SK-N-SH (cell line): ENCODE measurements at regions not wholly inside any gene's neighbourhood (a gene's known extent, or its start where the extent isn't known, plus 50 kb on each side); places are given as distances from the start of the nearest gene placed in this dataset.

ENCODE experiments used
- CTCF ChIA-PET: fragments of 300-600, 350-600 bp; formaldehyde crosslinking; extraction: SDS; loops from one replicate; lab custom pipeline; 2021; lab: Yijun Ruan, JAX
- POLR2A ChIA-PET: fragments of 350-600 bp; sonication (Branson Sonifier 250); formaldehyde crosslinking; extraction: SDS; loops from one replicate; lab custom pipeline; 2020; ENCODE audit warnings: antibody characterized with exemption, inconsistent platforms; lab: Yijun Ruan, JAX
- DNase-seq: peaks from one replicate; pipeline ENCODE4 v3.0.0; 2012
- H2AFZ ChIP-seq: fragments of 200-600 bp; sonication (generic); 2 replicates; pipeline ENCODE4 v1.8.1; 2016; ENCODE audit warnings: antibody characterized with exemption, mild to moderate bottlenecking, low read depth
- H3F3A ChIP-seq: fragments of 200-600 bp; sonication (generic); replicated peaks from 2 replicates; pipeline ENCODE3; 2016; ENCODE audit warnings: antibody characterized with exemption, mild to moderate bottlenecking; ENCODE audit not compliant: insufficient read depth
- H3K27ac ChIP-seq, 2 experiments: fragments of 200-500 bp in 1 of 2; fragments of 200-600 bp in 1 of 2; sonication (Bioruptor generic) in 1 of 2; sonication (generic), shearing (Covaris generic) in 1 of 2; 2 replicates each; pipeline versions ENCODE4 v1.5.1 to v1.6.1; 2014 to 2016; ENCODE audit warnings: low read depth in 2 of 2, inconsistent platforms in 1 of 2, low read length in 1 of 2, mild to moderate bottlenecking in 1 of 2, mixed read lengths in 1 of 2
- H3K27me3 ChIP-seq: fragments of 200-600 bp; sonication (generic), shearing (Covaris generic); 2 replicates; pipeline ENCODE4 v1.6.1; 2016; ENCODE audit warnings: mixed run types; ENCODE audit not compliant: insufficient read depth
- H3K36me3 ChIP-seq, 2 experiments: fragments of 200-500 bp in 1 of 2; fragments of 200-600 bp in 1 of 2; sonication (Bioruptor generic) in 1 of 2; sonication (generic) in 1 of 2; replicated peaks in 1 of 2; 2 replicates each; pipeline versions ENCODE3 to v1.5.1; 2014 to 2016; ENCODE audit warnings: low read length in 1 of 2, mild to moderate bottlenecking in 1 of 2; ENCODE audit not compliant: insufficient read depth in 2 of 2, control insufficient read depth in 1 of 2
- H3K4me1 ChIP-seq, 2 experiments: fragments of 200-500 bp in 1 of 2; fragments of 200-600 bp in 1 of 2; sonication (Bioruptor generic) in 1 of 2; sonication (generic), shearing (Covaris generic) in 1 of 2; 2 replicates each; pipeline versions ENCODE4 v1.5.1 to v1.6.1; 2014 to 2016; ENCODE audit warnings: low read depth in 1 of 2, low read length in 1 of 2, mixed run types in 1 of 2; ENCODE audit not compliant: insufficient read depth in 2 of 2, control insufficient read depth in 1 of 2
- H3K4me2 ChIP-seq: fragments of 200-600 bp; sonication (generic), shearing (Covaris generic); 2 replicates; pipeline ENCODE4 v1.6.1; 2017; ENCODE audit warnings: mixed run types
- H3K4me3 ChIP-seq, 2 experiments: fragments of 200-500 bp in 1 of 2; fragments of 200-600 bp in 1 of 2; sonication (Bioruptor generic) in 1 of 2; sonication (generic), shearing (Covaris generic) in 1 of 2; 2 replicates each; pipeline versions ENCODE4 v1.5.1 to v1.8.1; 2014 to 2016; ENCODE audit warnings: low read depth in 2 of 2, inconsistent platforms in 1 of 2, low read length in 1 of 2, mild to moderate bottlenecking in 1 of 2, mixed read lengths in 1 of 2, moderate library complexity in 1 of 2
- H3K79me2 ChIP-seq: fragments of 200-600 bp; sonication (generic); 2 replicates; pipeline ENCODE4 v1.8.1; 2017; ENCODE audit warnings: mild to moderate bottlenecking; ENCODE audit not compliant: insufficient read depth
- H3K9ac ChIP-seq: fragments of 200-600 bp; sonication (generic); 2 replicates; pipeline ENCODE4 v1.6.1; 2017; ENCODE audit warnings: mixed run types
- H3K9me2 ChIP-seq: fragments of 200-600 bp; sonication (generic); 2 replicates; pipeline ENCODE4 v1.6.1; 2017; ENCODE audit warnings: mixed run types
- H3K9me3 ChIP-seq: fragments of 200-600 bp; sonication (generic); 2 replicates; pipeline ENCODE4 v1.6.1; 2017; ENCODE audit warnings: mixed run types, mild to moderate bottlenecking, moderate library complexity
- H4K20me1 ChIP-seq: fragments of 200-600 bp; sonication (generic); 2 replicates; pipeline ENCODE4 v1.6.1; 2017; ENCODE audit warnings: mild to moderate bottlenecking, mixed run types; ENCODE audit not compliant: insufficient read depth
- EP300 ChIP-seq, 2 experiments: IDR thresholded peaks; 2 replicates each; pipeline versions ENCODE4 v1.4.0 to v1.6.1; 2012; ENCODE audit warnings: borderline replicate concordance in 1 of 2, low read depth in 1 of 2, low read length in 1 of 2
- EZH2phosphoT487 ChIP-seq: fragments of 200-600 bp; sonication (generic); IDR thresholded peaks from 2 replicates; pipeline ENCODE4 v1.6.1; 2017; ENCODE audit warnings: low read depth, mixed run types, mild to moderate bottlenecking, antibody characterized with exemption, moderate library complexity, borderline replicate concordance
- FOSL2 ChIP-seq: IDR thresholded peaks from 2 replicates; pipeline ENCODE4 v1.4.0; 2012; ENCODE audit warnings: low read depth, mild to moderate bottlenecking, moderate library complexity, borderline replicate concordance
- FOXM1 ChIP-seq: IDR thresholded peaks from 2 replicates; pipeline ENCODE4 v1.4.0; 2012; ENCODE audit warnings: low read depth, mild to moderate bottlenecking
- GABPA ChIP-seq: IDR thresholded peaks from 2 replicates; pipeline ENCODE4 v1.4.0; 2012; ENCODE audit warnings: low read depth, mild to moderate bottlenecking
- GATA2 ChIP-seq: sonication (generic); formaldehyde crosslinking; IDR thresholded peaks from 2 replicates; pipeline ENCODE4 v1.5.0; 2020; ENCODE audit warnings: mild to moderate bottlenecking, missing genetic modification reagents
- IRF3 ChIP-seq: fragments of 150-350 bp; IDR thresholded peaks from 2 replicates; pipeline ENCODE4 v1.6.1; 2016; ENCODE audit warnings: mild to moderate bottlenecking, low read depth, low read length
- JUND ChIP-seq: IDR thresholded peaks from 2 replicates; pipeline ENCODE4 v1.4.0; 2012
- MAX ChIP-seq: IDR thresholded peaks from 2 replicates; pipeline ENCODE4 v1.4.0; 2012; ENCODE audit warnings: low read depth
- MEF2A ChIP-seq: IDR thresholded peaks from 2 replicates; pipeline ENCODE4 v1.4.0; 2012; ENCODE audit warnings: low read depth, borderline replicate concordance
- MXI1 ChIP-seq: IDR thresholded peaks from 2 replicates; pipeline ENCODE4 v1.6.1; 2012; ENCODE audit warnings: mild to moderate bottlenecking, low read depth, low read length, improper control_type of control experiment
- NRF1 ChIP-seq: IDR thresholded peaks from 2 replicates; pipeline ENCODE4 v1.6.1; 2012; ENCODE audit warnings: low read depth, mild to moderate bottlenecking, low read length
- RCOR1 ChIP-seq: fragments of 150-350 bp; IDR thresholded peaks from 2 replicates; pipeline ENCODE4 v1.6.1; 2017; ENCODE audit warnings: antibody characterized with exemption, low read length
- RXRA ChIP-seq: IDR thresholded peaks from 2 replicates; pipeline ENCODE4 v1.4.0; 2012; ENCODE audit warnings: low read depth, mild to moderate bottlenecking, borderline replicate concordance
- SIN3A ChIP-seq: IDR thresholded peaks from 2 replicates; pipeline ENCODE4 v1.6.1; 2012; ENCODE audit warnings: low read depth, mild to moderate bottlenecking, low read length, moderate library complexity, borderline replicate concordance
- SMC3 ChIP-seq: IDR thresholded peaks from 2 replicates; pipeline ENCODE4 v1.6.1; 2012; ENCODE audit warnings: low read depth, low read length, improper control_type of control experiment
- TAF1 ChIP-seq: IDR thresholded peaks from 2 replicates; pipeline ENCODE4 v1.6.1; 2012; ENCODE audit warnings: low read depth, mild to moderate bottlenecking, low read length, moderate library complexity, borderline replicate concordance
- TCF12 ChIP-seq: IDR thresholded peaks from 2 replicates; pipeline ENCODE4 v1.4.0; 2012
- TEAD4 ChIP-seq: IDR thresholded peaks from 2 replicates; pipeline ENCODE4 v1.4.0; 2012; ENCODE audit warnings: mild to moderate bottlenecking, borderline replicate concordance; ENCODE audit not compliant: insufficient read depth
- USF1 ChIP-seq: IDR thresholded peaks from 2 replicates; pipeline ENCODE4 v1.4.0; 2012; ENCODE audit warnings: low read depth, borderline replicate concordance
- YY1 ChIP-seq: IDR thresholded peaks from 2 replicates; pipeline ENCODE4 v1.4.0; 2012; ENCODE audit warnings: low read depth, mild to moderate bottlenecking
- WGBS: methylation state at CpG from one replicate; pipeline ENCODE4 v1.1.6; 2017; ENCODE audit warnings: low lambda C conversion rate; 5-methylcytosine and 5-hydroxymethylcytosine counted together

GRCh38 chr2:89775885-89776284 is 1084.4 kb downstream of the RPIA start:
- H3K36me3 ChIP-seq, result no peaks in the 10 kb centered on the region
- no peak overlapping the region for H3K4me3 ChIP-seq
- DNase-seq, result no peak
- no peaks in the 10 kb centered on the region for H3K4me1 ChIP-seq
- H3K27me3 ChIP-seq, result no peaks in the 10 kb centered on the region
- no peak overlapping the region for H3K9ac ChIP-seq
- no peaks in the 10 kb centered on the region; the same call in 1 of the 2 replicates for H3K9me2 ChIP-seq
- TF ChIP-seq MAX, result no peak
- TF ChIP-seq TCF12, result no peak
- TF ChIP-seq RCOR1, result no peak
- TF ChIP-seq RXRA, result no peak
- TF ChIP-seq USF1, result no peak
- no peak for TF ChIP-seq IRF3
- no peak for TF ChIP-seq TEAD4
- no peak for TF ChIP-seq FOXM1
- no peak for TF ChIP-seq TAF1
- no peak for TF ChIP-seq GATA2
- no peak for TF ChIP-seq SMC3
- no peak for TF ChIP-seq EP300 (IDR thresholded peaks at IDR 0.05; ENCODE audit: borderline replicate concordance in 1 of 2, low read depth in 1 of 2, low read length in 1 of 2)
- TF ChIP-seq GABPA, result no peak
- no peak for TF ChIP-seq JUND
- POLR2A ChIA-PET, result no interaction called here
- no peaks in the 10 kb centered on the region for H4K20me1 ChIP-seq
- no peak overlapping the region for H2AFZ ChIP-seq
- H3K4me2 ChIP-seq, result no peak overlapping the region
- CTCF ChIA-PET, result no interaction called here
- H3K27ac ChIP-seq, result no peak overlapping the region
- H3K9me3 ChIP-seq, result 0 out of 2 replicates have a peak, but pooled peaks cover 2% of the 10 kb centered on the region
- 6% methylated on average over 15 of the region's 15 CpGs for WGBS
- no peaks in the 10 kb centered on the region for H3K79me2 ChIP-seq
- H3F3A ChIP-seq, result no peaks in the 10 kb centered on the region

- TF ChIP-seq RCOR1, result no peak
- no peak for TF ChIP-seq NRF1
- no peak for TF ChIP-seq EZH2phosphoT487
- TF ChIP-seq MEF2A, result no peak
- TF ChIP-seq SIN3A, result no peak
- TF ChIP-seq TCF12, result no peak
- no peak for TF ChIP-seq MAX
- TF ChIP-seq YY1, result no peak
- TF ChIP-seq MXI1, result no peak
- no peak for TF ChIP-seq SMC3
- no peak for TF ChIP-seq FOSL2
- TF ChIP-seq, all 33 proteins: peak for 0
- Histone ChIP-seq H3K4me3 (no peak overlapping the region), H3K27ac (no peak overlapping the region), H4K20me1 (no peaks in the 10 kb centered on the region), H3K9ac (no peak overlapping the region), H3K9me3 (0 out of 2 replicates have a peak, but pooled peaks cover 2% of the 10 kb centered on the region), H3K27me3 (no peaks in the 10 kb centered on the region), H3K4me2 (no peak overlapping the region), H3K79me2 (no peaks in the 10 kb centered on the region), H2AFZ (no peak overlapping the region), H3F3A (no peaks in the 10 kb centered on the region), H3K36me3 (no peaks in the 10 kb centered on the region), H3K9me2 (no peaks in the 10 kb centered on the region), H3K4me1 (no peaks in the 10 kb centered on the region)
- 4% methylated on average over 15 of the region's 15 CpGs for WGBS
- ChIA-PET CTCF (no interaction called here), POLR2A (no interaction called here)
- no peak for DNase-seq
Observed at GRCh38 chr2:89780318-89780717, 1088.8 kb downstream of the RPIA start.
